CD14-positive monocyte (primary cell): ENCODE measurements at regions not wholly inside any gene's neighbourhood (a gene's known extent, or its start where the extent isn't known, plus 50 kb on each side); places are given as distances from the start of the nearest gene placed in this dataset.

Experiments
- DNase-seq, 3 donors: peaks; one replicate each; pipeline ENCODE4 v3.0.0-alpha.2; 2011 to 2022
- H2AFZ ChIP-seq: 2 replicates; pipeline ENCODE4 v1.6.0; 2012; ENCODE audit warnings: mild to moderate bottlenecking, low read depth, low read length, inconsistent platforms; ENCODE audit not compliant: insufficient read depth, poor library complexity, severe bottlenecking
- H3K27ac ChIP-seq, 2 donors: 1 replicate in 1 of 2; 2 replicates in 1 of 2; pipeline ENCODE4 v1.5.1; 2012 to 2013; ENCODE audit warnings: low read length in 2 of 2, control low read depth in 1 of 2, inconsistent platforms in 1 of 2, low read depth in 1 of 2, mild to moderate bottlenecking in 1 of 2
- H3K27me3 ChIP-seq, 2 donors: one replicate each; pipeline versions ENCODE4 v1.6.0 to v1.6.1; 2011 to 2013; ENCODE audit warnings: low read length in 2 of 2; ENCODE audit not compliant: control insufficient read depth in 2 of 2, insufficient read depth in 2 of 2
- H3K36me3 ChIP-seq, 2 donors: replicated peaks in 1 of 2; 1 replicate in 1 of 2; 2 replicates in 1 of 2; pipeline versions ENCODE4 v1.5.1 to v1.6.1; 2012 to 2013; ENCODE audit warnings: low read length in 2 of 2, control low read depth in 1 of 2, inconsistent platforms in 1 of 2, mild to moderate bottlenecking in 1 of 2; ENCODE audit not compliant: insufficient read depth in 2 of 2, control insufficient read depth in 1 of 2
- H3K4me1 ChIP-seq, 2 donors: 1 replicate in 1 of 2; 2 replicates in 1 of 2; pipeline versions ENCODE4 v1.5.1 to v1.6.1; 2012 to 2013; ENCODE audit warnings: low read length in 2 of 2, control low read depth in 1 of 2, inconsistent platforms in 1 of 2, mild to moderate bottlenecking in 1 of 2, moderate library complexity in 1 of 2; ENCODE audit not compliant: insufficient read depth in 2 of 2, control insufficient read depth in 1 of 2
- H3K4me2 ChIP-seq: replicated peaks from 2 replicates; pipeline ENCODE3; 2012; ENCODE audit warnings: low read length, moderate library complexity, mild to moderate bottlenecking; ENCODE audit not compliant: poor library complexity, severe bottlenecking; ENCODE audit errors: extremely low read depth
- H3K4me3 ChIP-seq, 3 experiments: fragments of 200-600 bp in 1 of 3; sonication (generic) in 1 of 3; replicated peaks in 1 of 3; 1 replicate in 2 of 3; 2 replicates in 1 of 3; pipeline ENCODE4 v1.5.1; 2011 to 2013; ENCODE audit warnings: low read length in 3 of 3, mild to moderate bottlenecking in 3 of 3, control low read depth in 2 of 3, low read depth in 2 of 3, inconsistent platforms in 1 of 3, moderate library complexity in 1 of 3
- H3K79me2 ChIP-seq: 2 replicates; pipeline ENCODE4 v1.6.0; 2012; ENCODE audit warnings: mild to moderate bottlenecking, control low read depth, inconsistent platforms, low read length, moderate library complexity; ENCODE audit not compliant: insufficient read depth
- H3K9ac ChIP-seq: 2 replicates; pipeline ENCODE4 v1.6.0; 2017; ENCODE audit warnings: low read length, mild to moderate bottlenecking; ENCODE audit not compliant: insufficient read depth, poor library complexity, severe bottlenecking
- H3K9me3 ChIP-seq, 2 donors: replicated peaks in 1 of 2; 1 replicate in 1 of 2; 2 replicates in 1 of 2; pipeline versions ENCODE4 v1.5.1 to v1.6.1; 2012 to 2013; ENCODE audit warnings: low read length in 2 of 2, control low read depth in 1 of 2; ENCODE audit not compliant: control insufficient read depth in 1 of 2, insufficient read depth in 1 of 2
- H4K20me1 ChIP-seq: 2 replicates; pipeline ENCODE4 v1.6.0; 2012; ENCODE audit warnings: mild to moderate bottlenecking, low read length, control low read depth, moderate library complexity; ENCODE audit not compliant: insufficient read depth
- H3K27ac Mint-ChIP-seq, 7 donors: one replicate each; pipeline ENCODE4 v1.8.0; 2020; ENCODE audit warnings: mild to moderate bottlenecking in 7 of 7, mixed read lengths in 7 of 7, moderate library complexity in 6 of 7, inconsistent platforms in 2 of 7
- H3K27me3 Mint-ChIP-seq, 3 donors: one replicate each; pipeline ENCODE4 v1.8.0; 2021 to 2022; ENCODE audit warnings: low read depth in 3 of 3, mild to moderate bottlenecking in 3 of 3, mixed read lengths in 3 of 3, moderate library complexity in 3 of 3, inconsistent platforms in 1 of 3
- H3K36me3 Mint-ChIP-seq, 2 donors: one replicate each; pipeline ENCODE4 v1.8.0; 2020; ENCODE audit warnings: mixed read lengths in 2 of 2, inconsistent platforms in 1 of 2, mild to moderate bottlenecking in 1 of 2
- H3K4me1 Mint-ChIP-seq: one replicate; pipeline ENCODE4 v1.8.0; 2020; ENCODE audit warnings: mild to moderate bottlenecking, mixed read lengths
- H3K4me3 Mint-ChIP-seq, 2 donors: one replicate each; pipeline ENCODE4 v1.8.0; 2020; ENCODE audit warnings: mild to moderate bottlenecking in 2 of 2, mixed read lengths in 2 of 2, moderate library complexity in 1 of 2
- H3K9me3 Mint-ChIP-seq, 7 donors: one replicate each; pipeline ENCODE4 v1.8.0; 2020 to 2022; ENCODE audit warnings: mixed read lengths in 7 of 7, mild to moderate bottlenecking in 6 of 7, moderate library complexity in 6 of 7, inconsistent platforms in 2 of 7
- WGBS: methylation state at CpG from one replicate; pipeline ENCODE4 v1.1.5; 2013; ENCODE audit warnings: missing lambda C conversion rate; ENCODE audit not compliant: insufficient coverage; 5-methylcytosine and 5-hydroxymethylcytosine counted together
- intact Hi-C, 2 donors: fragments of 100-400 bp; cut with micrococcal nuclease; formaldehyde crosslinking; loops; one replicate each; pipeline versions ENCODE4 v1.15.0 to v1.15.1; 2023
- TF ChIP-seq, protein P1 (sequence below): fragments of 200-600 bp; IDR thresholded peaks from one replicate; pipeline ENCODE4 v1.8.0; 2022; ENCODE audit warnings: antibody characterized with exemption, mild to moderate bottlenecking

DNA sequence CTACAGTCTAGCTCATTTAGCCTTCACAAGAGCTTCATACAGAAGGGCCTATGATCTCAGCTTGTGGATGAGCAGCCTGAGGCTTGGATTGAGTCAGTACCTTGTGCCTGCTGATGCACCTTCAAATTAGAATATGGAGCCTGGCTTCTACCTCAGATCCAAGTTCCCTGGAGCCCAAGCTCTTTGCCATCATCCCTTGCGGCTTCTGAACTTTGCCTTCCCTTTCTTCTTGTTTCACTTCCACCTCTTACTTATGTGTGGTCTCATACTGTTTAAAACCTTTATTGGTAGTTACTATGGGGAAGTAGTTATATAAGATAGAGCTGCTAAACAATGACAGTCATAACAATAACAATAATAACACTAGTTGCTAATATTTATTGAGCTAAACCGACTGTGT, 84.3 kb upstream of the AFF2 start:
- Mint-ChIP-seq H3K4me3 (no peak overlapping the region), H3K27me3 (peaks cover 0 to 2% (median 0%) of the 10 kb centered on the region in 3 donors), H3K4me1 (peaks cover 31% of the 10 kb centered on the region), H3K36me3 (no peaks in the 10 kb centered on the region), H3K9me3 (peaks cover 0 to 3% (median 0%) of the 10 kb centered on the region in 7 donors), H3K27ac (peak overlapping the region in 4 of 7 donors; percentile 46 to 66 (median 50))
- Histone ChIP-seq H4K20me1 (no peaks in the 10 kb centered on the region), H3K27ac (peak overlapping the region in 1 of 2 donors; percentile 61), H3K27me3 (no peaks in the 10 kb centered on the region), H3K4me3 (no peak overlapping the region), H3K36me3 (no peaks in the 10 kb centered on the region), H3K9me3 (no peaks in the 10 kb centered on the region), H3K9ac (no peak overlapping the region), H3K4me1 (peaks cover 12 to 17% of the 10 kb centered on the region in 2 donors), H2AFZ (no peak overlapping the region), H3K79me2 (no peaks in the 10 kb centered on the region), H3K4me2 (no peak overlapping the region)
- peak; percentile 30 to 56 (median 36) for DNase-seq
- WGBS = no CpG with 5 or more reads among the region's 2 CpGs
- intact Hi-C loops = no loop called here
- TF ChIP-seq, protein P1, sequence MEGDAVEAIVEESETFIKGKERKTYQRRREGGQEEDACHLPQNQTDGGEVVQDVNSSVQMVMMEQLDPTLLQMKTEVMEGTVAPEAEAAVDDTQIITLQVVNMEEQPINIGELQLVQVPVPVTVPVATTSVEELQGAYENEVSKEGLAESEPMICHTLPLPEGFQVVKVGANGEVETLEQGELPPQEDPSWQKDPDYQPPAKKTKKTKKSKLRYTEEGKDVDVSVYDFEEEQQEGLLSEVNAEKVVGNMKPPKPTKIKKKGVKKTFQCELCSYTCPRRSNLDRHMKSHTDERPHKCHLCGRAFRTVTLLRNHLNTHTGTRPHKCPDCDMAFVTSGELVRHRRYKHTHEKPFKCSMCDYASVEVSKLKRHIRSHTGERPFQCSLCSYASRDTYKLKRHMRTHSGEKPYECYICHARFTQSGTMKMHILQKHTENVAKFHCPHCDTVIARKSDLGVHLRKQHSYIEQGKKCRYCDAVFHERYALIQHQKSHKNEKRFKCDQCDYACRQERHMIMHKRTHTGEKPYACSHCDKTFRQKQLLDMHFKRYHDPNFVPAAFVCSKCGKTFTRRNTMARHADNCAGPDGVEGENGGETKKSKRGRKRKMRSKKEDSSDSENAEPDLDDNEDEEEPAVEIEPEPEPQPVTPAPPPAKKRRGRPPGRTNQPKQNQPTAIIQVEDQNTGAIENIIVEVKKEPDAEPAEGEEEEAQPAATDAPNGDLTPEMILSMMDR = no peak

DNA sequence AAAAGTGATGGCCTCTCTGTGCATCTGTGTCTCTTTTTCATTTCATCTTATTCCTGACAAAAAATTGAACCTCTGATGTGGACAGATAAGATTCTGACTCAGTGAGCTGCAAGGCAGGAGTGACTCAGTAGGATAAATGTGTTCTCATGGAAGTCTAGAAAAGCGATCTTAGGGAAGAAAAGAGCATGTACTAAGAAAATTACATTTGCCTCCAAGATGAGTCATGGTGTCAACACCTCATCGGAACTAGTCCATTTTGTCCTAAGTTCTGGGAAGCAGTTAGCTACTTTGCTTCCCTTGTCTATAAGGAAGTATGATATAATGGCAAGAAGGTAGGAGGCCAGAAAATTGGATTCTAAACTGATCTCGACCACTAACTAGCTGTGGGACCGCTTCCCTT, 83.5 kb upstream of the AFF2 start:
- H3K4me1 Mint-ChIP-seq = peaks cover 31% of the 10 kb centered on the region
- H3K27me3 Mint-ChIP-seq = peaks cover 0 to 2% (median 0%) of the 10 kb centered on the region in 3 donors
- no peak overlapping the region for H2AFZ ChIP-seq
- H3K36me3 ChIP-seq = no peaks in the 10 kb centered on the region
- no peaks in the 10 kb centered on the region for H3K79me2 ChIP-seq
- H3K4me1 ChIP-seq = peaks cover 12 to 17% of the 10 kb centered on the region in 2 donors
- H3K9me3 ChIP-seq = no peaks in the 10 kb centered on the region
- H3K4me3 ChIP-seq = no peak overlapping the region
- H3K36me3 Mint-ChIP-seq = no peaks in the 10 kb centered on the region
- no peak overlapping the region for H3K9ac ChIP-seq
- peaks cover 0 to 3% (median 0%) of the 10 kb centered on the region in 7 donors for H3K9me3 Mint-ChIP-seq
- peak in 2 of 3 donors; percentile 12 to 59 for DNase-seq
- no peaks in the 10 kb centered on the region for H3K27me3 ChIP-seq
- no peak overlapping the region for H3K4me3 Mint-ChIP-seq
- H3K27ac Mint-ChIP-seq = peak overlapping the region in 3 of 7 donors; percentile 26 to 51 (median 40)
- no peaks in the 10 kb centered on the region for H4K20me1 ChIP-seq
- no CpG with 5 or more reads among the region's 4 CpGs for WGBS
- TF ChIP-seq, protein P1 = no peak
- no peak overlapping the region for H3K4me2 ChIP-seq
- intact Hi-C loops = no loop called here
- peak overlapping the region in 1 of 2 donors; percentile 61 for H3K27ac ChIP-seq
